SHP77 treated with DMSO at 0.1 percent for 48 hours (cell line): ENCODE measurements at regions not wholly inside any gene's neighbourhood (a gene's known extent, or its start where the extent isn't known, plus 50 kb on each side); places are given as distances from the start of the nearest gene placed in this dataset.

ENCODE experiments used
- DNase-seq: peaks from one replicate; lab custom pipeline; 2025; lab: John Stamatoyannopoulos, UW

DNA sequence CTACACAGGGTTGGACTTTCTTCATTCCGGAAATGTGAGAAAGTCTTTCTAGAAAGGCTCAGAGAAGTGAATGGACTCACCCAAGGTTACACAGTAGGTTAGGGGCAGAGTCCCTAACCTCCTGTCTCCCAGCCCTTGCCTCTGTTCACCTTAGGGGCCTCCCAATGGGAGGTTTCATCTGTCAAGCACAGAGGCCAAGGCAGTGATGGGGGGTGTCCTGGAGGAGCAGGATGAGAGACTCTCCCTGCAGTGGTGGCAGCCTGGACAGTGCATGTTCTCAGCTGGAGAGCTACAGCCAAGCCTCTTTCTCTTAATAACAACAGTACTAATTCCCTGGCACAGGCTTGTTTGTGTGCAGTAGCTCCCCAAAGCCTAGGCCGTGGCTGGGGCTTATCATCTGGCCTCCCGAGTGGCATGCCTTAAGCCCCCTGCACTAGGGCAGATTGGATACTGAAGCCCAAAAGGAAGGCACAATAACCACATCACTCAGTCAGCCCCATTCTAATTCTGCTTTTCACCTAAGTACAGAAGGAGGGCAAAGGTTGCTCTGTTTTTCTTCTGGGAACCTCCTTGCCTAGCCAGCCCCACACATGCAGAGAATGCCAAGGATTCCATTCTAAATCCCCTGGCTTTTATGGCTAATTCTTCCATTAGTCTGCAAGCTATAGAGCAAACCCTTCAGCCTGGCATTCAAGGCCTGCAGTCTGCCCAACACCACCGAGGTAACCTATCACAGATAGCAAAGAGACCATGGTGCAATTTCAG is 50.2 kb upstream of the XPA start:
- no peak for DNase-seq

DNA sequence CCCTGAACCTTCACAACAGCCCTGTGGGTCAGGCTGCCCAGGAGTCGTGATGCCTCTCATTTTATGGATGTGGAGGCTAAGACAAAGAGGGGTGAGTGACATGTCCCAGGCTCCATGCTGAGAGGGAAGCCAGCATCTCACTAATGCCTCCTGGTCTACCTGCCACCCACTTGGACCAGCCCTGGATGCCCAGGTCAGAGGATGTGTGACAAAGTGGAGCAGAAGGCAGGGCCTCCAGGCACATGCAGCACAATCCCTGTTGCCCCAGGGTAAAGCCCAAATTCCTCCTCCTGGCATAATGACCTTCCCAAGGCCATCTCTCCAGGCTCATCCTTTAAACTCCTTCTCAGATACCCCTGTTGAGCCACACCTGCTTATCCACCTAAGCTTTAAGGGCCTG is 51.4 kb upstream of the XPA start:
- no peak for DNase-seq

DNA sequence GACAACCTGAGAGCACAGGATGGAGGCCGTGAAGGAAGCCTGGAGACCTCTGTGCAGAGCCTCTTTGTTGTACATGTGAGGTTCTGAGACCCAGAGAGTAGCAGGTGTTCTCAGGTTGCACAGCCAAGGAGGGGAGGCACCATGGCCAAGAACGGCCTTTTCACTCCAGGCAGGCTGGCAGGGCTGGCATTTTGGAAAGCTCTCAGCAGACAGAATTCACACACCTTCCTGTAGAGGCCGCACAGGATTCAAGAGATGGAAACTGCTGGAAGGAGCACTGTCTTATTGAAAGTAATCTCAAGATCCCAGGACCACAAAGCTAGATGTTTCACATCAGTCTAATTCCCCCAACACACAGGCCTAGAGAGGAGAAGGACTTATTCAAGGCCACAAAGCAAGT is 52.8 kb upstream of the XPA start:
- no peak for DNase-seq

DNA sequence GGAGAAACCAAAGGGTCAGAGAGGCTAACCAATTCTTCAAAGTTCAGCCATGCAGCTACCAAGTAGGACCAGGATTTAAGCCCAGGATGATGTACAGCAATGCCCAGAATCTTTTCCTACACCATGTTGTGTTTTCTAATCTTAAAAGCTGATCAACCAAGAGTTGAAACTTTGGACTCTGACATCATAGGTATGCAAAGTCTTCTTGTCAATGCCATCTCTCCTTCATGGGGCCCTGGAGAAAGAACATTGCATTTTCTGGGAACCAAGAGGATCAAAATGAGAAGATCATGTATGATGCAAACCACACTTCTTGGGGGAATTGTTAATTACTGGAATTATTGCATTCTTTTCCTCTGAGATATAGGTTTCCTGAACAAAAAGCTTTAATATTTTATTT is 54.4 kb upstream of the XPA start:
- no peak for DNase-seq

DNA sequence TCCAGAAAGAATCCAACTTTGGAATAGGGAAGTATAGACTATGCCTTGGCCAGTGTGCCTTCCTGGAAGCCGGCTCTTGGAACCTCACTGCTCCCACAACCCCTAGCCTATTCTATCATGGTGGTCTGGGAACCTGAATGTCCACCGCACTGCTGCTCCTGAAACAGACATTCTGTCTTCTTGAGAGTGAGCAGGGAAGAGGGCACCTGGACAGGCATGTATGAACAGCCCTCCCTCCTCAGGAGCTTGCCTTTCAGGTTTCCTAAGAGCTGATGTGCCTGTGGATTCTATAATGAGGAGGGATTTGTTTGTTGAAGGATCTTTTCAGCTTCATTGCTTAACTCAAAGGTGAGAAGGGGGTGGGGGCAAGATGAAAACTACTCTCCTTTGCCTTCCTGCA is 55.1 kb upstream of the XPA start:
- no peak for DNase-seq

DNA sequence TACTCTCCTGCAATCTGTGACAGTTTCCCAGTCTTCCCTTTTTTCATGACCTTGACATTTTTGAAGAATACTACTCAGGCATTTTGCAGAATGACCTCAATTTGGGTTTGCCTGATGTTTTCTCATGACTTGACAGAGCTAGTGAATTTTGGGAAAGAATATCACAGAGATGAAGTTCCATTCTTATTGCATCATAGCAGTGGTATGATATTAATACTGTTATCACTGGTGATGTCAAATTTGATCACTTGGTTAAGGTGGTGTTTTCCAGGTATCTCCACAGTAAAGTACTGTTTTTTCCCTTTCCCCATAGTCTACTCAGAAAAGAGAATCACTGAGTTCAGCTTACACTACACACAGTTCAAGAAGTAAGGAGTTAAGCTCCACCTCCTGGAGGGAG is 56.2 kb upstream of the XPA start:
- no peak for DNase-seq

DNA sequence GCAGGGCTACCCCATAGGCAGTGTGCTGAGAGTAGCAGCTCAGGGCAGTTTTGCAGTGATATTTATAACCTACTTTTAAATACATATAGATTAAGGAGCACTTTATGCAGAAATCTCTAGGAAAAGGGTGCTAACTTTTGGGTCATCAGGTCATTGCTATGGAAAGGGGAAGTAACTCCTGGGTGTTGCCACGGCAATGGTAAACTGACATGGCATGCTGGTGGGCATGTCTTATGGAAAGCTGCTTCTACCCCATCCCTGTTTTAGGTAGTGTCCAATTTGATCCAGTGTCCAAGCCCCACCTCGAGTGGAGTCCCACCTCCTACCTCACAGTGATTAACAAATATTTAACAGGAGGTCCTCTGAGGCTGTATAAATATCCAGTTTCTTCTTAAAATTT is 56.8 kb upstream of the XPA start:
- no peak for DNase-seq

DNA sequence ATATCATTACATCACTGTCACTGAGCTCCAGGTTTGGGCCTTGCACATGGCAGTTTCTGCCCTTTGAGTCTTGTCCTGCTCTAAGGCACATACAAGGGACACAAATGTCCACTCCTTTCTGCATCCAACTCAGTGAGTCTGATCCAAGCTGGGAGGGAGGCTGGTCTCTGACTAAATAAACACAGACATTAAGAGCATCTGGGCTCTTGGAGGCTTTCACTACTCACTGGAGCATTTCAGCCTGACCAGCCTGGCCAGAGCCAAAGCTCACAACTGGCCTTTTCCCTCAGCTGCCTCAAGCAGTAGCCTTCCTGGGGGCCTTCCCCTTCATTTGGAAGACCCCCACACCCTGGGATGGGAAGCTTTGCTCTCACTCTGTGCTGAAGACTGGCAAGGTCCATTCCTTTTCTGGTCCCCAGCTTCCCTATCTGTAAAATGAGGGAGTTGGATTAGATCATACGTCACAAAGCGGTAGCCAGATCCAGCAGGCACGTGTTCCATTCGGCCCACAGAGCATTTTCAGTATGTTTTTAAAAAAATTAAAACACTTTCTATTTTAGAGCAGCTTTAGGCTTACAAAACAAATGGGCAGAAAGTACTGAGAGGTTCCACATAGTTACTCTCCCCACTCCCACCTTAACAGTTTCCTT is 58.6 kb upstream of the XPA start:
- DNase-seq, result no peak

DNA sequence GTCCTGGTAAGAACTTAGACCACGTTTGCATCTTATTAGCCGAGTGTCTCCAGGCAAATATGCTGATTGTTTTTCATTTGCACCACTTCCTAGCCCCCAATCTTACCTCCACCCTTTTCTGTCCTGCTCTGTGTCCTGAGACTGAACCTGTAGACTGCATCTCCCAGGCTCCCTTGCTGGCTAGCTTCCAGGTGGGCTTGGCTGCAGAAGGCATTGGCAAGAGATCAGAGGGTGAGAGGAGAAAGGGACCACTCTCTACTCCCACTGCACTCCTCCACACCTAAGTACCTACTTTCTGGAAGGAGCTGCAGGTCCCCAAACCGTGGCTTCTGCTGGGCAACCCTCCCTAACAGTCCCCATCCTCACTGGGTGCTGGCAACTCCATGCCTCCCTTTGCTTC is 59.9 kb upstream of the XPA start:
- no peak for DNase-seq

DNA sequence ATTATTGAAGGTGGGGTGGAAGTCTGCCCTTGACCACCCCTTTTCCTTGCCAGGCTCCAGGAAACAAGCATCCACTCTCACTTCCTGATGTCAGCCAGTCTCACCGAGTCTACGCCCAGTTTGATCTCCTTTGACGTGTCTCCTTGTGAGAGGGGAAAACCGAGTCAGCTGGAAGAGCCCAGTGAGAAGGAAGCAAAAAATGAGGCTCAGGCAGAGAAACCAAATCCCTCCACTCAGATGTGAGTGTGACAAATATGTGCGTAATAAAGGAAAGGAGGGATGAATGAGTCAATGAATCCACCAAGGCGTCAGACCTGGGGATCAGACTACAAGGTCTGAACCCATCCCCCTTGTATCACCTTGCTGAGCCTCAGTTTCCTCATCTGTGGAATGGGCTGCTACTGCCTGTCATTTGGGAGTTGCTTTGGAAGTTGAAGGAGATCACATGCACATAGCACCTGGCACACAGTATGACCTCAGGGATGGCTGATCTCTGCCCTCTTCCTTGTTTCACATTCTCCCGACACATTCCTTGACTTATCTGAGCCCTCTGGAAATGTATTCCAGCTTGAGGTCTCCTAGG is 61.3 kb upstream of the XPA start:
- no peak for DNase-seq

DNA sequence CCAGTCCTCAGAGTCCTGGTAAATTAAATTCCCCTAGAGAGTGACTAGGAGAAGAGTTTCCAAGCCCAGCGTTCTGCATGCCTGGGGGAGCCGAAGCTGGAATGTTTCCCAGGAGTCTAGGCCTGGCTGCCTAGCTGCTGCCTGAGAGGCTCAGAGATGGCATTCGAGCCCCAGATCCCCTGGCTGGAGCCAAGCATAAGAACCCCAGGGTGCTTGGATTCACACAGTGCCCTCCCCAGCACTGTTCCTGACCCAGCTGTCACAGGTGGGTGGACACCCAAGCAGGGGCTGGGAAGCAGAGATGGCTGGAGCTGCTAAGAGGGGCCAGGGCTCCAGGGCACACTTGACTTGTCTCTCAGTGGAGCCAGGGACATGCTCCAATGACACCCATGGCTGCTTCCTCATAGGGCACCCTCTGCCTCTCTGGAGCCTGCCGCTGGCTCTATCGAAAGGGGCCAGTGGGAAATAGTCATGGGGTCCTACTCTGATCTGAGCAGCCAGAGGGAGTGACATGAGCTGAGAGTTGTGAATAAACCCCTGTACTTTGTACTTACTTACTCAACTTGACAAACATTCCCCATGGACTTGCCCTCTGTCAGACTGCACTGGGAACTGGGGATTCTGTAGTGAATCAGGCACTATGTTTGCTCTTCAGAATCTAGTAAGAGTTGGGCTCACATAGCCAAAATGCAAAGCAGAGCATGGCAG is 62.6 kb upstream of the XPA start:
- no peak for DNase-seq

DNA sequence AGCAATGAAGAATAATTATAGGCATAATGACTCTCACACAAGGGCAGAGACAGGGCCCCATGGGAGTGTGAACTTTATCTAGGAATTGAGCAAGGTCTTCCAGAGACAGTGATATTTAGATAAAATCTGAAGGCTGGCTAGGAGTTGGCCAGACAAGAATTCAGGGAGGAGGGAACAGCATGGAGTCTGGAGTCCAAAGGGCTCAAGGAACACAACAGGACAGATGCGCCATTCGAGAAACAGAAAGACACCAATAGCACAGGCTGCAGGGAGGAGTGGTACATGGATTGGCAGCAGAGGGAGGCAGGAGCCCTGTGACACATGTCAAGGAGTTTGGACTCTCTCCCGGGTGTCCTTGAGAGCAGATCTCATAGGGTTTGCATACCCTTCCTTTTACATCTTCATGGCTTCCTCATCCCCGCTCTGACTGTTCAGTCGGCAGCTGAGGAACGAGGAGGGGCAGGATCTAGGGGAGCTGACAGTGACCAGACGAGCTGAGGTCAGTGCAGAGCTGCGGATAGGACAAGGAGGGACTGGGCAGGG is 64.0 kb upstream of the XPA start:
- DNase-seq, result no peak

DNA sequence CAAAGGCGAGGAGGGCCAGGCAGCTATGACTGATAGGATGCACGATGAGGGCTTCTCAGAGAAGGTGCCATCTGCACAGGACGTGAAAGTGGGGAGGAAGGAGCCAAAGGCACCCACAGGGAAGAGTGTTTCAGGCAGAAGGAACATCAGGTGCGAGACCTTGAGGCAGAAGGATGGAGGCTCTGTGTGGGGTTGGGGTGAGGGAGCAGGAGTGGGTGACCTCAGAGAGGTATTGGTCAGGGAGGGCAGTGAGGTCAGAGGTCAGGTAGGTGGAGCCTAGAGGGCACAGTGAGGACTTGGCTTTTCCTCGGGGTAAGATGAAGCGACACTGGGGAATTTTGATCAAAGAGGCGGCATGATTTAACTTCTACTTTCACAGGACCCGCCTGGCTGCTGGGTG is 64.7 kb upstream of the XPA start:
- DNase-seq, result no peak

DNA sequence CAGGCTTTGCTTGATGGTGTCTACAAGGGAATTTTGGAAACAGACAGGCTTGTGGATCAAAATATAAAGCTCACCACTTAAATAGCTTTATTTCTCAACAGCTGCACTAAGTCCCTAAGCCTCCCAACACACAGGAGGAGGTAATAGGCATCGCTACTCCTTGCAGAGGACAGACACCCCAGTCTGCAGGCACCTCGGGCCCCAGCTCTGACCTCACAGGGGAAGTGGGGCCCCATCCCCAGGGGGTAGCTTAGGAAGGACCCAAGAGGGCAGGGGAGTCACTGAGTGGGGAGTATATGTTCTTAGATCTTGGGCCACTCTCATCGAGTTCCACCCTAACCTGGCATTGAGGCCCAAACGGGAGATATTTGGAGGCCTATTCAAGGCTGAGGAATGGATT is 66.7 kb upstream of the XPA start:
- no peak for DNase-seq

DNA sequence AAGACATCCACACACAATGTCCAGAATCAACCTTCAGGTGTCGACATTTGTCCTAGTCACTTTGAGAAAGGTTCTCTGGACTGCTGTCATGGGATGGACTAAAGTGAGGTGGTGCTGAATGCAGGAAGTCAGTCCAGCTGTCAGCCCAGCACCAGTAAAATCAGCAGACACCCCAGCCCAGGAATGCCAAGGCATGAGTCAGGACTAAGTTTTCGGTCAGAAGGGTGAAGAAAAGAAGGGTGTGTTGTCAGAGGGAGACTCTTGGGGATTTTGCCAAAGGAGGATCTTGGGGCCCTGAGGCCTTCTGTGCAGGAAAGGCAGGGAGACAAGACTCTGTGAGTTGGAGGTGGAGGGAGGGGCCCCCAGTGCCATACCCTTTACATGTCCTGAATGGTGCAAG is 69.0 kb upstream of the XPA start:
- DNase-seq, result no peak

DNA sequence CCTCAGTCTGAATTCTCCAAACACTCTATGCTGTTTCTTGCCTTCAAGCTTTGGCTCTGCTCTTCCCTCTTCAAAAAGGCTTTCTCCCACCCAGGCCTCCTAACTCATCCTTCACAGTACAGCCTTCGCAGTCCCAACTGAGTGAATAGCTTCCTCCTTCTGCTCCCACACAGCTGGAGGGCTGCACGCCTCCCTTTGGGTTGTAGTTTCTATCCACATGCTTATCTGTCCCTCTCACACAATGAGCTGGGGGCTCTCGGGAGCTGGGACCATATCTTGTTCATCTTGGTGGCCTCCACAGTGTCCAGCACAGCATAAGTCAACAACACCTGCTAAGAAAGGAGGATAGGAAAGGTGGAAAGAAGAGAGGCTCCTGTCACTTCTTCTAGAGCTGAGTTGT is 69.5 kb upstream of the XPA start:
- DNase-seq, result no peak

DNA sequence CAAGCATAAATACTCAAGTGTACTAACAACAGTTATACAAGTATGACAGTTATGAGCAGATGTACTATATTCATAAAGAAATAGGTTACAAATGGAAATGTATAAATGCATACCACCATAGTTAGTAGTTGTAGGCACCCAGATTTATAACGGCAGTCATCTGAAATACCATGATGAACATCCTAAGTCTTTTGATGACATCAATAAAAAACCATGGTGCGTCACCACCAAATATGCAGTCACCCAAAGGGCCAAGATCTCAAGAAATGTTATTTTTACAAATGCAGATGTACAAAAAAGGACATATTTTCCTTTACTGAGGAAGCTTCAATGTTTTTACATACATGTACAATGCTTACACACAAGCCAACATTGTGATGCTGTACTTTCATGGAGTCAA is 70.8 kb upstream of the XPA start:
- no peak for DNase-seq

DNA sequence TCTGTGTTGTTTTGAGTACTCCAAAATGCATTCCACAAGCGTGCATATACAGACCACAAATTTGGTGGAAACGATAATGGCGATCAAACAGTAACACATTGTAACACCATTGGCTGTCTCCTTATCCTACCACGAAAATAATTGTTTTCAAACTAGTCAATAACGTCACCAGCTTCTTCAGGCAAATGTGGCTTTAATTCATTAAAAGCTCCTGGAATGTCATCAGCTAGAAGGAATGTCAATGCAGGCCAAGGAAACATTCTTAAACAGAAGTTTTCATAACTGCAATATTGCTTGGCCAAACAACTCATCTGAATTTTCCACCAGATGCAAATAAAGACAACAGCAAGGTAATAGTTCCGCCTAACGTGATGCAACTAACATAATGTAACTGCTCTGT is 71.6 kb upstream of the XPA start:
- DNase-seq, result no peak

DNA sequence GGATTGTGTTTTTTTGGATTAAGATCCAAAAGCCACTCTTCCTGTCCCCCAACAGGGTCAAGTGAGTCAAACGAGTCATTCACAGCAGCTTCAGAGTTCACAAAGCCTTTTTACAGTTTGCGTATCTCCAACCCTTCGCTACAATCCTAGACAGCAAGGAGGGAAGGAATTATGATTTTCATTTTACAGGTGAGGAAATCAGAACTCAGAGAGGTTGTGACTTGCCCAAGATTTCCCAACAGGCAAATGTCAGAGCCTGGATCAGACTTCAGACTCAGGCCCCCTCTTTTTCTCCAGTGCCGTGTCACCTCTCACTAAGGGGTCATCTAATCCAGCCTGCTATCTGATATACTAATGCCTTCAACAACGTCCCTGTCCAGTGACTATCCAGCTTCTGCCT is 72.1 kb upstream of the XPA start:
- DNase-seq, result no peak

DNA sequence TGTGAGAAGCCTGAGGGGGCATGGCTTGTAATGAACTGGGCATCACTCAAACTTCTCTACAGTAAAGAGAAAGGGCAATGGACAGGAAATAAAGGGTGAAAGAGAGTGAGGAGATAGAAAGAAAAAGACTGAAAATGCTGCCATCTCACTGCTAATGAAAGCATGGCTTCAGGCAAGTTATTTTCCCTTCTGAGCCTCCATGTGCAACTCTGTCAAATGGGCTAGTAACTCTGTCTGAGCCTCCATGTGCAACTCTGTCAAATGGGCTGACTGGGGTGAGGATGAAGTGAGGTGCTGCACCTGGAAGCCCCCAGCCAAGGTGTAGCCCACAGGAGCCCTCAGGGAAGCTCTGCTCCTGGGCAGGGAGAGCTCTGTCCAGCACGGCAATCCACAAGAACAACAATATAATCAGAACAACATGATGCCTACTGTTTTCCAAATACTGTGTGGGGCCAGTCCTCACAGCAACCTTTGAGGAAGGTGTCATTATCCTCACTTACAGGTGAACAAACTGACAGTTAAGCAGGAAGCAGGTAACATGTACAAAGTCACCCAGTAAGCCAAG is 73.8 kb upstream of the XPA start:
- no peak for DNase-seq

DNA sequence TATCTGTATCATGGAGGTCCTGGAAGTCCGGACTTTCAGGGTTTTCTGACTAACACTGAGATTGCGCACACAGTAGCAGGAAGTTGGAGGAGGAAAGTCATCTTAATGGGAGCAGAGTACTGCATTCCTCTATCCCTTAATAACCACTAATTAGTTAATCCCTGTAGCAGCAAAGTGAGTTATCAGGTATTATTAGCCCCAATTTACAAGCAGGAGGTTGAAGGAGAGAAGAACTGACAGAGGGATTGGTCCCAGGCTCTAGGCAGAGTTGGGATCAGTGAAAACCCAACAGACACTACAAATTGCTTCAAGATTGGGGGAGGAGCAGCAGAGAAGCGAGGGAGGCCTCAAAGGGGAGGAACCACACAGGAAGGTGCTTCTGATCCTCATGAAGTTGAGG is 74.5 kb upstream of the XPA start:
- no peak for DNase-seq

DNA sequence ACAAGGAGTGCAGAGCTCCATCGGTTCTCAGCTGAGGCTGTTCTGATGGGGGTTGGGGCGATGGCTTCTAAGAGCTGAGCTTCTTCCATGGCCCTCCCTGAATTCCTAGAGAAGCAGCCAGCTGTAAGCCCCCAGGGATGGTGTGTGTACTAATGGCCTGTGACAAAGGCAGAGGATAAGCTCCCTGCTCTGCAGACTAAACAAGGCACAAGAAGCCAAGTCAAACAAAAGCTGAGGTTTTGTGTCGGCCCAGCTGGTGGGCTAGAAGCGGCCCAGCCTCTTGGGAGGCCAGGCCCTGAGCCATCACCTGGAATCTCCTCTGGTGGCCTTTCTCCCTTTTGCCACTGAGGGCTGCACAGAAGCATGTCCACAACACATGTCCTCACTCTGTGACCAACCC is 75.0 kb upstream of the XPA start:
- DNase-seq, result no peak

DNA sequence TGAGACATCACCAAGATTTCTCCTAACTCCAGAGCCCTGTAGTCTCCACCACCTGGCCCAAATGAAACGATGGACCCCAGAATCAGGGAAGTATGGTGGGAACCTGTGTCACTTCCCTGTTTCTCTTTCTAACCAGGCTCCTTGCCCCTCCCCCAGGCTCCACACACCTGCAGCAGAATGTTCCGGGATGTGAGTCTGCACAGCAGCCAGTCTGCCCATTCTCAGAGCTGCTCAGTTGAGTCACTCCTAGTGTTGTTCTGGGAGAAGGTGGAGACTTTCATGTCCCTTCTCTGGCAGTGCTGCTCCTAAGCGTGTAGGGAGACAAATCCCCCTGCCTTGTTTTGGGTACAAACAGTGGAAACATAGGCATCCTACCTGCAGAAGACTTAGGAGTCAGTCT is 76.0 kb upstream of the XPA start:
- DNase-seq, result no peak
